Transverse colon (tissue), 4 donors: ENCODE measurements at regions not wholly inside any gene's neighbourhood (a gene's known extent, or its start where the extent isn't known, plus 50 kb on each side); places are given as distances from the start of the nearest gene placed in this dataset.

Source experiments
- DNase-seq: peaks from one replicate; pipeline ENCODE4 v3.0.0-alpha.2; 2019
- H3K27ac ChIP-seq, 4 donors: fragments of 200-600 bp; sonication (generic); 2 replicates each; pipeline ENCODE4 v1.5.1; 2016 to 2018; ENCODE audit warnings: inconsistent platforms in 4 of 4
- H3K27me3 ChIP-seq: fragments of 200-600 bp; sonication (generic); 2 replicates; pipeline ENCODE4 v1.5.1; 2017; ENCODE audit warnings: inconsistent platforms
- H3K36me3 ChIP-seq, 4 donors: fragments of 200-600 bp; sonication (generic); 2 replicates each; pipeline ENCODE4 v1.5.1; 2017 to 2019; ENCODE audit warnings: inconsistent platforms in 4 of 4
- H3K4me1 ChIP-seq, 4 donors: fragments of 200-600 bp; sonication (generic); 2 replicates each; pipeline ENCODE4 v1.5.1; 2017 to 2020; ENCODE audit warnings: inconsistent platforms in 4 of 4
- H3K4me3 ChIP-seq, 4 donors: fragments of 200-600 bp; sonication (generic); 1 replicate in 1 of 4; 2 replicates in 3 of 4; pipeline versions ENCODE4 v1.5.1 to v1.6.1; 2017 to 2019; ENCODE audit warnings: inconsistent platforms in 4 of 4
- H3K9me3 ChIP-seq, 2 donors: fragments of 200-600 bp; sonication (generic); 2 replicates each; pipeline ENCODE4 v1.5.1; 2017 to 2019; ENCODE audit warnings: inconsistent platforms in 2 of 2
- CTCF ChIP-seq, 5 experiments: fragments of 200-600 bp in 3 of 5; fragments of 450-650 bp in 2 of 5; sonication (generic) in 3 of 5; IDR thresholded peaks; 1 replicate in 2 of 5; 2 replicates in 3 of 5; pipeline ENCODE4 v1.5.1; 2016 to 2017; ENCODE audit warnings: antibody characterized with exemption in 5 of 5, inconsistent platforms in 3 of 5, mild to moderate bottlenecking in 2 of 5, moderate library complexity in 1 of 5
- EP300 ChIP-seq: sonication (generic); formaldehyde crosslinking; IDR thresholded peaks from one replicate; pipeline ENCODE4 v1.6.1; 2017; ENCODE audit warnings: antibody characterized with exemption, low read depth
- POLR2A ChIP-seq: fragments of 450-650 bp; IDR thresholded peaks from one replicate; pipeline ENCODE4 v1.6.1; 2016; ENCODE audit warnings: antibody characterized with exemption, mild to moderate bottlenecking, moderate library complexity
- POLR2AphosphoS5 ChIP-seq, 3 donors: sonication (generic); formaldehyde crosslinking; IDR thresholded peaks; one replicate each; pipeline ENCODE4 v1.6.1; 2016; ENCODE audit warnings: antibody characterized with exemption in 3 of 3
- WGBS, 2 donors: methylation state at CpG; one replicate each; pipeline ENCODE4 v1.1.5; 2018; ENCODE audit warnings: low coverage in 1 of 2; 5-methylcytosine and 5-hydroxymethylcytosine counted together
- in situ Hi-C, 4 donors: fragments of 200-750 bp; cut with MboI; loops; one replicate each; pipeline versions ENCODE4 v1.15.0 to v1.15.1; 2017; ENCODE audit warnings: low sequenced_read_pairs in 3 of 4, low pct_ligation_motif_present in 1 of 4, low pct_unique_long_range_greater_than_20kb in 1 of 4
- intact Hi-C: fragments of 100-400 bp; cut with DNase I; formaldehyde crosslinking; loops from one replicate; pipeline ENCODE4 v1.15.1; 2023; ENCODE audit warnings: low total_unique reads

- DNase-seq, result no peak
- Histone ChIP-seq H3K27me3 (no peaks in the 10 kb centered on the region), H3K9me3 (no peaks in the 10 kb centered on the region), H3K4me1 (no peaks in the 10 kb centered on the region), H3K27ac (no peak overlapping the region), H3K36me3 (no peaks in the 10 kb centered on the region), H3K4me3 (no peak overlapping the region)
- 64 to 91% methylated on average over 2 of the region's 2 CpGs for WGBS, 2 donors
- intact Hi-C loops (no loop called here), in situ Hi-C loops (no loop called here)
- no peak for TF ChIP-seq CTCF (IDR thresholded peaks at IDR 0.05)
- no peak for TF ChIP-seq POLR2A
- TF ChIP-seq POLR2AphosphoS5 (IDR thresholded peaks at IDR 0.05), result no peak
- no peak for TF ChIP-seq EP300
Observed at GRCh38 chr7:80359476-80359875, 152.4 kb downstream of the GNAT3 start.

- in situ Hi-C loops, result no loop called here
- no peaks in the 10 kb centered on the region for H3K4me1 ChIP-seq
- no peak for TF ChIP-seq POLR2AphosphoS5 (IDR thresholded peaks at IDR 0.05)
- no peak for TF ChIP-seq POLR2A
- TF ChIP-seq EP300, result no peak
- TF ChIP-seq CTCF (IDR thresholded peaks at IDR 0.05), result no peak
- intact Hi-C loops, result no loop called here
- WGBS, 2 donors, result 73 to 76% methylated on average over 3 of the region's 3 CpGs
- no peak overlapping the region for H3K4me3 ChIP-seq
- no peaks in the 10 kb centered on the region for H3K27me3 ChIP-seq
- no peaks in the 10 kb centered on the region for H3K9me3 ChIP-seq
- no peak for DNase-seq
- H3K36me3 ChIP-seq, result no peaks in the 10 kb centered on the region
- H3K27ac ChIP-seq, result no peak overlapping the region
Observed at GRCh38 chr7:80359029-80359428, 152.8 kb downstream of the GNAT3 start.

GRCh38 chr7:80357530-80357929, 154.3 kb downstream of the GNAT3 start:
- intact Hi-C loops, result no loop called here
- Histone ChIP-seq H3K4me1 (no peaks in the 10 kb centered on the region), H3K27me3 (no peaks in the 10 kb centered on the region), H3K9me3 (no peaks in the 10 kb centered on the region), H3K36me3 (no peaks in the 10 kb centered on the region), H3K4me3 (no peak overlapping the region), H3K27ac (no peak overlapping the region)
- in situ Hi-C loops, result no loop called here
- TF ChIP-seq POLR2AphosphoS5 (IDR thresholded peaks at IDR 0.05) (no peak), EP300 (no peak), CTCF (IDR thresholded peaks at IDR 0.05) (no peak), POLR2A (no peak)
- no peak for DNase-seq

- Histone ChIP-seq H3K9me3 (no peaks in the 10 kb centered on the region), H3K4me3 (no peak overlapping the region), H3K27ac (no peak overlapping the region), H3K4me1 (peaks cover 0 to 3% (median 0%) of the 10 kb centered on the region in 4 donors), H3K36me3 (no peaks in the 10 kb centered on the region), H3K27me3 (no peaks in the 10 kb centered on the region)
- no peak for TF ChIP-seq EP300
- TF ChIP-seq CTCF (IDR thresholded peaks at IDR 0.05), result no peak
- no peak for TF ChIP-seq POLR2A
- no peak for DNase-seq
- WGBS, 2 donors, result 0 to 28% methylated on average over 1 of the region's 1 CpG
- intact Hi-C loops, result no loop called here
- in situ Hi-C loops, result no loop called here
Observed at GRCh38 chr7:80350430-80350829, 161.4 kb downstream of the GNAT3 start.
